ENCODE measurements at regions not wholly inside any gene's neighbourhood (a gene's known extent, or its start where the extent isn't known, plus 50 kb on each side); places are given as distances from the start of the nearest gene placed in this dataset.
"Not testable (repeated sequence)": the region's sequence is repeated elsewhere in the genome, so short reads cannot be mapped to it uniquely, and the experiment has no call there.

DNA sequence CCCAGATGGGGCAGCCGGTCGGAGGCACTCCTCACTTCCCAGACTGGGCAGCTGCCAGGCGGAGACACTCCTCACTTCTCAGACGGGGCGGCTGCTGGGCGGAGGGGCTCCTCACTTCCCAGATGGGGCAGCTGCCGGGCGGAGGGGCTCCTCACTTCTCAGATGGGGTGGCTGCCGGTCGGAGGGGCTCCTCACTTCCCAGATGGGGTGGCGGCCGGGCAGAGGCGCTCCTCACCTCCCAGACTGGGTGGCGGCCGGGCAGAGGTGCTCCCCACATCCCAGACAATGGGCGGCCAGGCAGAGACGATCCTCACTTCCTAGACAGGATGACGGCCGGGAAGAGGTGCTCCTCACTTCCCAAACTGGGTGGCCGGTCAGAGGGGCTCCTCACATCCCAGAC, 55.2 kb upstream of the DHRS4 start:
- CTCF ChIA-PET, POLR2A ChIA-PET: not testable (repeated sequence)

DNA sequence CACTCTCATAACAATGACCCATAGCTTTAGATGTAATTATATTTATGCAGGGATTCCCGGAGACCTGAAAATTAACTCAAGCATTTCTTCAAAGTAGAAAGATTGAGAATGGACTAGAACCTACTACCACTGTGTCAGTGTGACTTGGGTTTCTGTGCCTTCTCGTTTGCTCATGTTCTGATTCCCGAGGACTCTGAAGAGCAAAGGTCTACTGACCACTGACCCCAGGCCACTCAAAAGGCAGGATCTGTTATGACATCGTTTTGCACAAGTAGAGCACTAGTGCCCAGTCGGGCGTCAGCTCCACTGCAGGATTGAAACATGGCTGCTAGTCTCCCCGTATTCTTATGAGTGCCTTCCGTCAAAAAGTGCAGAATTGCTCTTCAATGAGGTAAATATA, 53.8 kb upstream of the DHRS4 start:
- TF ChIP-seq, protein P1, sequence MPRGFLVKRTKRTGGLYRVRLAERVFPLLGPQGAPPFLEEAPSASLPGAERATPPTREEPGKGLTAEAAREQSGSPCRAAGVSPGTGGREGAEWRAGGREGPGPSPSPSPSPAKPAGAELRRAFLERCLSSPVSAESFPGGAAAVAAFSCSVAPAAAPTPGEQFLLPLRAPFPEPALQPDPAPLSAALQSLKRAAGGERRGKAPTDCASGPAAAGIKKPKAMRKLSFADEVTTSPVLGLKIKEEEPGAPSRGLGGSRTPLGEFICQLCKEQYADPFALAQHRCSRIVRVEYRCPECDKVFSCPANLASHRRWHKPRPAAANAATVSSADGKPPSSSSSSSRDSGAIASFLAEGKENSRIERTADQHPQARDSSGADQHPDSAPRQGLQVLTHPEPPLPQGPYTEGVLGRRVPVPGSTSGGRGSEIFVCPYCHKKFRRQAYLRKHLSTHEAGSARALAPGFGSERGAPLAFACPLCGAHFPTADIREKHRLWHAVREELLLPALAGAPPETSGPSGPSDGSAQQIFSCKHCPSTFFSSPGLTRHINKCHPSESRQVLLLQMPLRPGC (tag by site-specific recombination; IDR thresholded peaks at IDR 0.05): no peak
- TF ChIP-seq ZNF623 (tag by site-specific recombination; IDR thresholded peaks at IDR 0.05): no peak
- TF ChIP-seq, protein P2, sequence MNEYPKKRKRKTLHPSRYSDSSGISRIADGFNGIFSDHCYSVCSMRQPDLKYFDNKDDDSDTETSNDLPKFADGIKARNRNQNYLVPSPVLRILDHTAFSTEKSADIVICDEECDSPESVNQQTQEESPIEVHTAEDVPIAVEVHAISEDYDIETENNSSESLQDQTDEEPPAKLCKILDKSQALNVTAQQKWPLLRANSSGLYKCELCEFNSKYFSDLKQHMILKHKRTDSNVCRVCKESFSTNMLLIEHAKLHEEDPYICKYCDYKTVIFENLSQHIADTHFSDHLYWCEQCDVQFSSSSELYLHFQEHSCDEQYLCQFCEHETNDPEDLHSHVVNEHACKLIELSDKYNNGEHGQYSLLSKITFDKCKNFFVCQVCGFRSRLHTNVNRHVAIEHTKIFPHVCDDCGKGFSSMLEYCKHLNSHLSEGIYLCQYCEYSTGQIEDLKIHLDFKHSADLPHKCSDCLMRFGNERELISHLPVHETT (tag by site-specific recombination; IDR thresholded peaks at IDR 0.05): no peak
- no peaks in the 10 kb centered on the region for H3K4me1 ChIP-seq (ENCODE audit: control insufficient read depth, insufficient read depth, low read length)
- no peak overlapping the region for H3K4me3 ChIP-seq (ENCODE audit: low read depth, low read length)
- no peak overlapping the region for H3K27ac ChIP-seq (ENCODE audit: extremely low read depth, low read depth, low read length)
- no peaks in the 10 kb centered on the region for H3K36me3 ChIP-seq (ENCODE audit: control insufficient read depth in 2 of 2, insufficient read depth in 1 of 2, low read length in 2 of 2)
- no peaks in the 10 kb centered on the region for H3K9me3 ChIP-seq (ENCODE audit: control insufficient read depth, insufficient read depth, low read depth, low read length)
- POLR2A ChIA-PET: no interaction called here
- CTCF ChIA-PET: interaction anchor here (1.6 kb wide), 1 partner anchor 11 kb away, joined by 6 read pairs; no protein-coding TSS in a partner anchor

More for the DNA sequence above, 55.2 kb upstream of the DHRS4 start:
- H3K36me3 ChIP-seq (ENCODE audit: control insufficient read depth in 2 of 2, insufficient read depth in 1 of 2, low read length in 2 of 2); H3K4me1 ChIP-seq (ENCODE audit: control insufficient read depth, insufficient read depth, low read length); H3K9me3 ChIP-seq (ENCODE audit: control insufficient read depth, insufficient read depth, low read depth, low read length); H3K27ac ChIP-seq (ENCODE audit: extremely low read depth, low read depth, low read length); H3K4me3 ChIP-seq (ENCODE audit: low read depth, low read length): not testable (repeated sequence)

DNA sequence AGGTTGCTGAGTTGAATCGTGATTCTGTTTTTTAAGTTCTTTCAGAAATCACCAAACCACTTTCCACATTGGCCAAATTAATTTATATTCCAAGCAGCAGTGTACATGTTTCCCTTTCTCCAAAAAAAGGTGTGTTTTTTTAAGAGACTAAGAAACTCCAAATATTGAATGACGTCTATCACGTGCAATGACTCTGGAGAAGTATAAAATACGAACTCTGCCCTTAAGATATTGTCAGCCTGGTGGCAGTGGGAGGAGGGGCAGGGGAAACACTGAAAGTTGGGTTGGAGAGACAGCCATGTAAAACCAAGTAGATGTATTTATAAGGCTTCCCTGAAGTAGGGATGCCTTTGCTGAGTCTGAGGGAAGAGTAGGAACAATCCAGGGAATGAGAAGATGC, 50.1 kb upstream of the DHRS4 start:
- TF ChIP-seq ZNF843 (tag by site-specific recombination; IDR thresholded peaks at IDR 0.05): no peak
- no peak for TF ChIP-seq ZBTB48 (tag by site-specific recombination; IDR thresholded peaks at IDR 0.05)
- TF ChIP-seq SP2 (tag by site-specific recombination; IDR thresholded peaks at IDR 0.05): no peak
- no peak for TF ChIP-seq ZNF514 (tag by site-specific recombination; IDR thresholded peaks at IDR 0.05)
- TF ChIP-seq ZEB2 (tag by site-specific recombination; IDR thresholded peaks at IDR 0.05): no peak
- no peak for TF ChIP-seq YY1 (tag by site-specific recombination; IDR thresholded peaks at IDR 0.05)
- TF ChIP-seq, protein P3, sequence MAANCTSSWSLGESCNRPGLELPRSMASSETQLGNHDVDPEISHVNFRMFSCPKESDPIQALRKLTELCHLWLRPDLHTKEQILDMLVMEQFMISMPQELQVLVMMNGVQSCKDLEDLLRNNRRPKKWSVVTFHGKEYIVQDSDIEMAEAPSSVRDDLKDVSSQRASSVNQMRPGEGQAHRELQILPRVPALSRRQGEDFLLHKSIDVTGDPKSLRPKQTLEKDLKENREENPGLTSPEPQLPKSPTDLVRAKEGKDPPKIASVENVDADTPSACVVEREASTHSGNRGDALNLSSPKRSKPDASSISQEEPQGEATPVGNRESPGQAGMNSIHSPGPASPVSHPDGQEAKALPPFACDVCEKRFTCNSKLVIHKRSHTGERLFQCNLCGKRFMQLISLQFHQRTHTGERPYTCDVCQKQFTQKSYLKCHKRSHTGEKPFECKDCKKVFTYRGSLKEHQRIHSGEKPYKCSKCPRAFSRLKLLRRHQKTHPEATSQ (tag by site-specific recombination; IDR thresholded peaks at IDR 0.05): no peak
- TF ChIP-seq, protein P4, sequence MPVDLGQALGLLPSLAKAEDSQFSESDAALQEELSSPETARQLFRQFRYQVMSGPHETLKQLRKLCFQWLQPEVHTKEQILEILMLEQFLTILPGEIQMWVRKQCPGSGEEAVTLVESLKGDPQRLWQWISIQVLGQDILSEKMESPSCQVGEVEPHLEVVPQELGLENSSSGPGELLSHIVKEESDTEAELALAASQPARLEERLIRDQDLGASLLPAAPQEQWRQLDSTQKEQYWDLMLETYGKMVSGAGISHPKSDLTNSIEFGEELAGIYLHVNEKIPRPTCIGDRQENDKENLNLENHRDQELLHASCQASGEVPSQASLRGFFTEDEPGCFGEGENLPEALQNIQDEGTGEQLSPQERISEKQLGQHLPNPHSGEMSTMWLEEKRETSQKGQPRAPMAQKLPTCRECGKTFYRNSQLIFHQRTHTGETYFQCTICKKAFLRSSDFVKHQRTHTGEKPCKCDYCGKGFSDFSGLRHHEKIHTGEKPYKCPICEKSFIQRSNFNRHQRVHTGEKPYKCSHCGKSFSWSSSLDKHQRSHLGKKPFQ (tag by site-specific recombination; IDR thresholded peaks at IDR 0.05): no peak
- no peak for TF ChIP-seq BCL11A (tag by site-specific recombination; IDR thresholded peaks at IDR 0.05; ENCODE audit: low read depth)
- TF ChIP-seq ZNF157 (tag by site-specific recombination; IDR thresholded peaks at IDR 0.05): no peak
- TF ChIP-seq WT1 (tag by site-specific recombination; IDR thresholded peaks at IDR 0.05): no peak
- no peak for TF ChIP-seq ZNF214 (tag by site-specific recombination; IDR thresholded peaks at IDR 0.05; ENCODE audit: borderline replicate concordance)
- TF ChIP-seq ZNF302 (tag by site-specific recombination; IDR thresholded peaks at IDR 0.05; ENCODE audit: low read depth): no peak
- no peak for TF ChIP-seq ZNF624 (tag by site-specific recombination; IDR thresholded peaks at IDR 0.05)
- TF ChIP-seq ZFHX2 (tag by site-specific recombination; conservative IDR thresholded peaks at IDR 0.05): no peak
- no peak for TF ChIP-seq ZNF558 (tag by site-specific recombination; IDR thresholded peaks at IDR 0.05)
- no peak for TF ChIP-seq ZNF37A (tag by site-specific recombination; IDR thresholded peaks at IDR 0.05)
- no peak for TF ChIP-seq ZNF174 (tag by site-specific recombination; IDR thresholded peaks at IDR 0.05)
- TF ChIP-seq, protein P5, sequence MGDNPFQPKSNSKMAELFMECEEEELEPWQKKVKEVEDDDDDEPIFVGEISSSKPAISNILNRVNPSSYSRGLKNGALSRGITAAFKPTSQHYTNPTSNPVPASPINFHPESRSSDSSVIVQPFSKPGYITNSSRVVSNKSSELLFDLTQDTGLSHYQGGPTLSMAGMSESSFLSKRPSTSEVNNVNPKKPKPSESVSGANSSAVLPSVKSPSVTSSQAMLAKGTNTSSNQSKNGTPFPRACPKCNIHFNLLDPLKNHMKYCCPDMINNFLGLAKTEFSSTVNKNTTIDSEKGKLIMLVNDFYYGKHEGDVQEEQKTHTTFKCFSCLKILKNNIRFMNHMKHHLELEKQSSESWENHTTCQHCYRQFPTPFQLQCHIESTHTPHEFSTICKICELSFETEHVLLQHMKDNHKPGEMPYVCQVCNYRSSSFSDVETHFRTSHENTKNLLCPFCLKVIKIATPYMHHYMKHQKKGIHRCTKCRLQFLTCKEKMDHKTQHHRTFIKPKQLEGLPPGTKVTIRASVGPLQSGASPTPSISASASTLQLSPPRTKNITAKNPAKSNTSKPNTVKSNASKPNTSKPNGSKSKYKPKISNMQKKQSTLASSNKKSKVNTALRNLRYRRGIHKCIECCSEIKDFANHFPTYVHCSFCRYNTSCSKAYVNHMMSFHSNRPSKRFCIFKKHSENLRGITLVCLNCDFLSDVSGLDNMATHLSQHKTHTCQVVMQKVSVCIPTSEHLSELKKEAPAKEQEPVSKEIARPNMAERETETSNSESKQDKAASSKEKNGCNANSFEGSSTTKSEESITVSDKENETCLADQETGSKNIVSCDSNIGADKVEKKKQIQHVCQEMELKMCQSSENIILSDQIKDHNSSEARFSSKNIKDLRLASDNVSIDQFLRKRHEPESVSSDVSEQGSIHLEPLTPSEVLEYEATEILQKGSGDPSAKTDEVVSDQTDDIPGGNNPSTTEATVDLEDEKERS (tag by site-specific recombination; IDR thresholded peaks at IDR 0.05): no peak
- Histone ChIP-seq H3K27ac (ENCODE audit: extremely low read depth, low read depth, low read length) (no peak overlapping the region), H3K4me3 (ENCODE audit: low read depth, low read length) (no peak overlapping the region), H3K36me3 (ENCODE audit: control insufficient read depth in 2 of 2, insufficient read depth in 1 of 2, low read length in 2 of 2) (no peaks in the 10 kb centered on the region), H3K4me1 (ENCODE audit: control insufficient read depth, insufficient read depth, low read length) (no peaks in the 10 kb centered on the region), H3K9me3 (ENCODE audit: control insufficient read depth, insufficient read depth, low read depth, low read length) (no peaks in the 10 kb centered on the region)
- POLR2A ChIA-PET: no interaction called here
- CTCF ChIA-PET: interaction anchor here (1.1 to 1.2 kb wide), 2 partner anchors 50 to 237 kb away, joined by 4 read pairs; partner anchors contain the start of gene DHRS4
